NCI-H2227 (cell line): ENCODE measurements at regions not wholly inside any gene's neighbourhood (a gene's known extent, or its start where the extent isn't known, plus 50 kb on each side); places are given as distances from the start of the nearest gene placed in this dataset.

Source experiments
- DNase-seq: peaks from one replicate; lab custom pipeline; 2025; ENCODE audit not compliant: unreplicated experiment; lab: John Stamatoyannopoulos, UW

DNA sequence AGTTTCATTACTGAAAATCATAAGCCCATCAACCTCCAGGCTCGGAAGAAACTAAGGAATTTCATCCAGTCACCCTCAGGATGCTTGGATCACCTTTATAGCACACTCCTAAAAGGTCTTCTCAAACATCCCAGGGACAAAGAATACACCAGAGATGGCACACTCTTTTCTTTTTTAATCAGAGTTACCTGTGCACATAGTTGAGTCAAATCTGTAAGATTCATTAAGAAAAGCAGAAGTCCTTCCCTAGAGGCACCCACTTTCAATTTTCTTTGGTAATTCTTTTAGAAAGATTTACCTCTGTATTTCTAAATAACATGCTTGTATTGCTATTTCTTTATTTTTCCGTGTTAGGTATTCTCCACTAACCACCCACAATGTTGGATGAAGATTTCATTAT, 50.6 kb upstream of the IL6 start:
- no peak for DNase-seq

DNA sequence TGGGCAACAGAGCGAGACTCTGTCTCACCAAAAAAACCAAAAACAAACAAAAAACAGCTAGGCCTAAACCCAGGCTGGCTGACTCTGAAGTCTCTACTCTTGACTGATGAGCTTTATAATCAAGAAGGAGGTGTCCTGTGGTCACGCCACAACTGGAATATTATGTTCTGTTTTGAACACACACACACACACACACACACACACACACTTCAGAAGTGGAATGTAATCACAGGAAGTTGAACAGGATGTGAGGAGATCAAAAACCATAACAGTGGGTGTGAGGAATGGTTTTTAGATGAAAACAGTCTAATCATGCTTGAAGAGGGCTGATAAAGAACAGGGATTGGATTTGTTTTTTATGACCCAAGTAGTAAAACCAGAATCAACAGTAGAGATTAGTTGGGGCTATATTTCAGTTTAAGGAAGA, 51.1 kb upstream of the IL6 start:
- no peak for DNase-seq

DNA sequence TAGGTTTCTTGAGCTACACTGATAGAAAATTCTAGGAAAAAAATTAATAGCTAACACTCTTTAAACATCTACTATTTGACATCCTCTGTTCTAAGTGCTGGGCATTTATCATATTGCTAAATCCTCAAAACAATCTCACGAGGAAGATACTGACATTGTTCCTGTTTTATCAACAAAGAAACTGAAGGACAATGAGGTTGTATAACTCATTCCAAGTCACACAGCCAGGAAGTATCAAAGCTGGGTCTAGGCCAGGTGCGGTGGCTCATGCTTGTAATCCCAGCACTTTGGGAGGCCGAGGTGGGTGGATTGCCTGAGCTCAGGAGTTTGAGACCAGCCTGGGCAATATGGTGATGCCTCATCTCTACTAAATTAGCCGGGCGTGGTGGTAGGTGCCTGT, 51.6 kb upstream of the IL6 start:
- no peak for DNase-seq

GRCh38 chr7:22672846-22673680, 53.9 kb upstream of the IL6 start:
- DNase-seq, result no peak

- DNase-seq, result no peak
Observed at GRCh38 chr7:22671177-22671879, 55.7 kb upstream of the IL6 start.

GRCh38 chr7:22670422-22670815, 56.6 kb upstream of the IL6 start:
- DNase-seq, result no peak

DNA sequence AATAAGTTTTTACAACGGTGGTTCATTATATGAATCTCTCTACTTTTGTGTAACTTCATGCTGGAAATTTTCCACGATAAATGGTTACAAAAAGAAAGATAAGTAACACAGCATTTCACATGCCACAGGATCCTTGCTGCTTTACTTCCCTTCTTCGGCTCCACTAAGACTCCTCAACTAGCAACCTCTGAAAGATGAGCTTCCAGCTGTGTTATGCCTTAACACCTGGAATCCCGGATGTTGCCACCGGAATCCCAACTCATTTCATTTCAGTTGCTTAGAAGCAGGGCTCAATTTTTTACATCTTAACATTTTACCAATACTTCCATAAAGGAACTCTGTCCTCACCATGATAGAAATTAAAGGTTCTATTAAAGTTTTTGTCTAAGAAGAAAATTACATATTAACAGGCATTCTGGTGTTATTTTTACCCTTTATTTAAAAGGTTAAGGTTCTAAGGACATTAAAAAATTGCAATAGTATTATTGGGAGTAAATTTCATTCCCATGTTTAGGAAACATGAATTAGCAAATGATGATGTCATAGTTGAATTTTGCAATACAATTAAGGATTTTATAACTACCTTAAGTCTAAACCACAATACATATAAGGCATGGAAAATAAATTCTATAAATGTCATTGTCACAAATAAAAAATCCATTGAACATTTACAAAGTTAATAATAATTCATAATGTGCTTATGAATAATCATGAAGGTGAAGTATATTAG, 57.1 kb upstream of the IL6 start:
- no peak for DNase-seq

- DNase-seq, result no peak
Observed at GRCh38 chr7:22668971-22669401, 58.0 kb upstream of the IL6 start.

- no peak for DNase-seq
Observed at GRCh38 chr7:22667562-22668239, 59.3 kb upstream of the IL6 start.

GRCh38 chr7:22667187-22667561, 59.8 kb upstream of the IL6 start:
- DNase-seq, result no peak

GRCh38 chr7:22666732-22667131, 60.3 kb upstream of the IL6 start:
- DNase-seq, result no peak

DNA sequence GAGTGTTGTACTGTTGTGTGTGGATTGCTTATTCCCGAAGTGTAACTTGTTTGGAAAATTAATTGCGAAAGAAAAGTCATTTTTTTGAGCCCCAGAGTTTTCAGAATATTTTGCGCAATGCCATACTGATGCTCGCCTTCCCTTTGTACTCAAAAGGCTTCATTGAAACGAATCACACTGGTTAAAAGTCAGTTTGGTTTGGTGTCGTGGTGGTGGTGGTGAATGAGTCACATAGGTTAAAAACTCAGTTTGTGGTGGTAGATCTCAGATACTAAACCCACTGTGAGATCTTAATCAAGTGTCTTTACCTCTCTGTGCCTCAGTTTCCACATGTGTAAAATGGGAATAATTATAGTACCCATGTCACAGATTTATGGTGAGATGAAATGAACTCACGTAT, 61.1 kb upstream of the IL6 start:
- no peak for DNase-seq

DNA sequence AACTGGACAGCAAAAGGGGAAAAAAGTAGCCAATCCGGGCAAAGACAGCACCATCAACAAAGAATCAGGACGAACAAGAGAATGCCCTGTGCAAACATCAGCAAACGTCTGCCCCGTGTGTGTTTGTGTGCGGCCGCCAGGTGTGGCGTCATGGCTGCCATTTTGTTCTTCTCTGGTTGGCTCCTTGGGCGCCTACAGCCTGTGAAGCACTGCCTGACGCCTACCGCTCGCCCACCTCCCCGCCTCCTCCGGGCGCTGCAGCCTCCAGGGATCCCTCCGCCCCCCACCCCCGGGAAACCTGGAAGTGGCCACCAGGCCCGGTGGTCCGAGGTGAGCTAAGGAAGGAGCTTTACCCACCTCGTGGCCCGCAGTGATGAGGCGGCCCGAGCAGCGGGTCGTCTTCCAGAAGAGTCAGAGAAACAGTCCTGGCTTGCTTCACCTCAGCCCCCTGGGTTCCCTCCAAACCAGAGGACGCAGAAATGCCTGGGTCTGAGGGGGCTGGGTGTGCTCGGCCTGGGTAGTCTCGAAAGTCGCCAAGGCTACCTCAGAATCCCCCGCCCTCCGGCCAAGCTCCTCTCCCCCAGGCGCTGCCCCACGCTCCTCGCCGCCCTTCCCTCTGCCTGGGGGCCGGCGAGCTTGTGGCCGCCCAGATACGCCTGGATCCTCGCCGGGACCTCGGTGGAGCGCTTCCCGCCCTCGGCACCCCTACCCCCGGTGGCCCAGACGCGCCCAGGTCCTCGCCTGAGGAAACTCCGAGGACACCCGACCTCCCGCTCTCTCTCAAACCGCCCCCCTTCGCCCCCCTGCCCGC, 61.8 kb upstream of the IL6 start:
- no peak for DNase-seq

GRCh38 chr7:22663721-22664120, 63.3 kb upstream of the IL6 start:
- no peak for DNase-seq

DNA sequence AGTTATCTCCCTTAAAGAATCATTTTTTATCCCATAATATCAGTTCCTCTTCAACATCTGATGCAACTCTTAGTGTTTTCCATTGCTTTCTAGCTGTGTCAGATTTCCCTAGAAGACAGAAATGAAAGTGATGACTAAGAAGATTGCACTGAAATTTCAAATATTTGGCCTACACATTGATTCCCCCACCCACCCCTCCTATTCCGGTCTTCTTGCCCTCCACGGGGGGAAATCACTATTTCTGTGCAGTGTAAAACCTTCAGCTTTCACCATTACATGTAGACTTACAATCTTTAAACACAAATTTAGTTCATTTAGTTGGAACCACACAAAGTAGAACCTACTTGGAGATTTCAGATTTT, 63.7 kb upstream of the IL6 start:
- no peak for DNase-seq

- no peak for DNase-seq
Observed at GRCh38 chr7:22662556-22663356, 64.2 kb upstream of the IL6 start.

DNA sequence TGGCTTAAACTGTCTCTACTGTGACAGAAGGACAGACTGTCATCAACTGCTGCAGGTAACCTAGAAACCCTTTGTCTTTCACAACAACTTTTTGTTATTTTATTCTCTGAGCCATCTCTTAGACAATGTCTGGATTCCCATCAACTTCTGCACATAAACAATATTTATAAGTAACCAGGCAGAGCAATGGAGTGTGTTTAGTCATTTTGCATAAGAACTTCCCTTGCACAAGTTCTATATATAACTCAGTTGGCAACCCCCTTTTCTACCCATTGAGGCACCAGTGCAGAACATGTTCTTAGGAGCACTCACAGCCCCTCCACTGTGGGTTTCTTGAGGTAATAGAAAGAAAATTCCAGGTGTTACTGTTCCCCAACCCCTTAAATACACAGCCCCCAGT, 65.0 kb upstream of the IL6 start:
- no peak for DNase-seq

GRCh38 chr7:22660732-22661131, 66.3 kb upstream of the IL6 start:
- no peak for DNase-seq

DNA sequence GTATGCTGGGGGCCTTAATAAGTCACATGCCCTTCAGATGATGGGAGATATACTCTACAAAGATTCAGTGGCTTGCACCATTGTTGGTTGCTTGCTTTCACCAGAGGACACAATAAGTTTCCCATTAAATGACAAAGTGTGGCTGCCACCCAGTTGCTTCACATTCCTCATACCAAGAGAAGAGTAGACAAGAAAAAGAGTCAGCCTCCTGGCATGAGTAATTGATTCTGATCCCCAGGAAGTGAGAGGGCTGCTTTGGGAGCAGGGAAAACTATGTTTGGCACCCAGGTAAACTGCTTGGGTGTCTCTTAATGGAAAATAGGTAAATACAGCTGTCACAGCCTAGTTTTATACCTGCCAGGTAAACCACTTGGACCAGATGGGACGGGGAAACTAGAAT, 66.7 kb upstream of the IL6 start:
- no peak for DNase-seq

DNA sequence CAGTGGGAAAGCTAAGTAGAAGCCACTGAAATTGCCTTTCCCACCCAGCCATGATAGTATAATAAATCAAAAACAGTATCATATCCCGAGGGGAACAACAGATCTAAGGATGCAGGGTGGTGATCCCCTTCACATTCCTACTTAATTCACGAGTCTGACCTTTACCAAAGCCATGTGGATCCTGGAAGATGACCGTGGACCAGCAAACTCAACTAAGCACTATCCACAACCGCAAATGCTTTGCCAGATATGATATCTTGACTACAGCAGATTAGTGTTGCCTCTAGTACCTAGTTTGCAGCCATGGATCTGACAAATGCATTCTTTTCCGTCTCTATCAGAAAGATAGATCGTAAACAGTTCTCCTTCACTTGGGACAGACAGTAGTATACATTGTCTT, 67.3 kb upstream of the IL6 start:
- no peak for DNase-seq
